ENCODE measurements at regions not wholly inside any gene's neighbourhood (a gene's known extent, or its start where the extent isn't known, plus 50 kb on each side); places are given as distances from the start of the nearest gene placed in this dataset.

GRCh38 chr3:83559082-83559481 lies 1399.7 kb upstream of the CADM2 start:
- Histone ChIP-seq H3K4me3 (ENCODE audit: low read length, poor library complexity, severe bottlenecking) (no peak overlapping the region), H3K79me2 (ENCODE audit: insufficient read depth, low read length) (no peaks in the 10 kb centered on the region), H4K20me1 (ENCODE audit: insufficient read depth, low read length, poor library complexity, severe bottlenecking) (no peaks in the 10 kb centered on the region), H3K9ac (ENCODE audit: low read depth, low read length, poor library complexity, severe bottlenecking) (no peak overlapping the region), H3K9me2 (replicated peaks; ENCODE audit: low read depth, low read length) (no peaks in the 10 kb centered on the region), H3K9me3 (ENCODE audit: insufficient read depth, low read depth, low read length) (no peaks in the 10 kb centered on the region), H3F3A (ENCODE audit: low read depth) (no peaks in the 10 kb centered on the region), H3K4me2 (ENCODE audit: low read depth, low read length, poor library complexity, severe bottlenecking) (no peak overlapping the region), H2AFZ (ENCODE audit: low read length) (no peak overlapping the region), H3K27me3 (ENCODE audit: insufficient read depth, low read length, poor library complexity, severe bottlenecking) (no peaks in the 10 kb centered on the region), H3K36me3 (ENCODE audit: insufficient read depth, low read length) (no peaks in the 10 kb centered on the region), H3K4me1 (ENCODE audit: insufficient read depth, low read length, poor library complexity, severe bottlenecking) (no peaks in the 10 kb centered on the region)
- TF ChIP-seq EZH2phosphoT487 (IDR thresholded peaks at IDR 0.05; ENCODE audit: borderline replicate concordance) (no peak), CTCF (conservative IDR thresholded peaks at IDR 0.05; ENCODE audit: low read length) (no peak)

GRCh38 chr3:83567935-83568334 lies 1390.9 kb upstream of the CADM2 start:
- Histone ChIP-seq H3K4me2 (ENCODE audit: low read depth, low read length, poor library complexity, severe bottlenecking) (no peak overlapping the region), H3K79me2 (ENCODE audit: insufficient read depth, low read length) (no peaks in the 10 kb centered on the region), H3F3A (ENCODE audit: low read depth) (no peaks in the 10 kb centered on the region), H3K4me1 (ENCODE audit: insufficient read depth, low read length, poor library complexity, severe bottlenecking) (no peaks in the 10 kb centered on the region), H3K9me2 (replicated peaks; ENCODE audit: low read depth, low read length) (no peaks in the 10 kb centered on the region), H4K20me1 (ENCODE audit: insufficient read depth, low read length, poor library complexity, severe bottlenecking) (no peaks in the 10 kb centered on the region), H2AFZ (ENCODE audit: low read length) (no peak overlapping the region), H3K36me3 (ENCODE audit: insufficient read depth, low read length) (no peaks in the 10 kb centered on the region), H3K4me3 (ENCODE audit: low read length, poor library complexity, severe bottlenecking) (no peak overlapping the region), H3K27me3 (ENCODE audit: insufficient read depth, low read length, poor library complexity, severe bottlenecking) (no peaks in the 10 kb centered on the region), H3K9me3 (ENCODE audit: insufficient read depth, low read depth, low read length) (no peaks in the 10 kb centered on the region), H3K9ac (ENCODE audit: low read depth, low read length, poor library complexity, severe bottlenecking) (no peak overlapping the region)
- no peak for TF ChIP-seq CTCF (conservative IDR thresholded peaks at IDR 0.05; ENCODE audit: low read length)

- H4K20me1 ChIP-seq (ENCODE audit: insufficient read depth, low read length, poor library complexity, severe bottlenecking): no peaks in the 10 kb centered on the region
- no peak for TF ChIP-seq CTCF (conservative IDR thresholded peaks at IDR 0.05; ENCODE audit: low read length)
- no peak for TF ChIP-seq EZH2phosphoT487 (IDR thresholded peaks at IDR 0.05; ENCODE audit: borderline replicate concordance)
Observed at GRCh38 chr3:83581546-83581945, 1377.2 kb upstream of the CADM2 start.

More at GRCh38 chr3:83581546-83581945, 1377.2 kb upstream of the CADM2 start:
- Histone ChIP-seq H3K27me3 (ENCODE audit: insufficient read depth, low read length, poor library complexity, severe bottlenecking) (no peaks in the 10 kb centered on the region), H3K4me1 (ENCODE audit: insufficient read depth, low read length, poor library complexity, severe bottlenecking) (no peaks in the 10 kb centered on the region), H3K9me2 (replicated peaks; ENCODE audit: low read depth, low read length) (no peaks in the 10 kb centered on the region), H3K36me3 (ENCODE audit: insufficient read depth, low read length) (no peaks in the 10 kb centered on the region), H2AFZ (ENCODE audit: low read length) (no peak overlapping the region), H3K4me2 (ENCODE audit: low read depth, low read length, poor library complexity, severe bottlenecking) (no peak overlapping the region), H3K9ac (ENCODE audit: low read depth, low read length, poor library complexity, severe bottlenecking) (no peak overlapping the region), H3F3A (ENCODE audit: low read depth) (no peaks in the 10 kb centered on the region), H3K4me3 (ENCODE audit: low read length, poor library complexity, severe bottlenecking) (no peak overlapping the region), H3K79me2 (ENCODE audit: insufficient read depth, low read length) (no peaks in the 10 kb centered on the region), H3K9me3 (ENCODE audit: insufficient read depth, low read depth, low read length) (no peaks in the 10 kb centered on the region)
